GM12891 (cell line): ENCODE measurements at regions not wholly inside any gene's neighbourhood (a gene's known extent, or its start where the extent isn't known, plus 50 kb on each side); places are given as distances from the start of the nearest gene placed in this dataset.

Experiments used
- DNase-seq: peaks from one replicate; pipeline ENCODE4 v3.0.0; 2011; ENCODE audit warnings: low spot score; ENCODE audit not compliant: insufficient read length
- FAIRE-seq: peaks from 2 replicates; lab custom pipeline; 2011; peaks lifted over from hg19 to GRCh38; lab: Jason Lieb, UNC
- PAX5 ChIP-seq: IDR thresholded peaks from 2 replicates; pipeline ENCODE4 v1.6.1; 2011; ENCODE audit warnings: low read length, moderate library complexity, mild to moderate bottlenecking; ENCODE audit not compliant: insufficient read depth, severe bottlenecking
- POLR2A ChIP-seq: IDR thresholded peaks from 2 replicates; pipeline ENCODE4 v1.6.1; 2011; ENCODE audit warnings: low read depth, low read length, control low read depth
- POLR2AphosphoS5 ChIP-seq: IDR thresholded peaks from 2 replicates; pipeline ENCODE4 v1.6.1; 2011; ENCODE audit warnings: low read depth, low read length, control low read depth
- POU2F2 ChIP-seq: IDR thresholded peaks from 2 replicates; pipeline ENCODE4 v1.6.1; 2011; ENCODE audit warnings: low read depth, mild to moderate bottlenecking, control low read depth, low read length, moderate library complexity
- SPI1 ChIP-seq: IDR thresholded peaks from 2 replicates; pipeline ENCODE4 v1.6.1; 2011; ENCODE audit warnings: low read depth, low read length, control low read depth
- TAF1 ChIP-seq: IDR thresholded peaks from 2 replicates; pipeline ENCODE4 v1.6.1; 2011; ENCODE audit warnings: low read depth, low read length, control low read depth

GRCh38 chr17:72244956-72245355, 124.1 kb downstream of the SOX9 start:
- FAIRE-seq: no peak
- TF ChIP-seq POU2F2: no peak
- no peak for TF ChIP-seq PAX5
- no peak for TF ChIP-seq POLR2AphosphoS5
- TF ChIP-seq POLR2A: no peak
- TF ChIP-seq TAF1: no peak
- no peak for TF ChIP-seq SPI1
- no peak for DNase-seq

- DNase-seq: no peak
- TF ChIP-seq SPI1: no peak
- TF ChIP-seq POLR2A: no peak
- TF ChIP-seq TAF1: no peak
- TF ChIP-seq POLR2AphosphoS5: no peak
- TF ChIP-seq PAX5: no peak
- no peak for TF ChIP-seq POU2F2
- FAIRE-seq: no peak
Observed at GRCh38 chr17:72249441-72249840, 128.6 kb downstream of the SOX9 start.

GRCh38 chr17:72250206-72250605, 129.4 kb downstream of the SOX9 start:
- TF ChIP-seq POU2F2 (no peak), POLR2AphosphoS5 (no peak), POLR2A (no peak), PAX5 (no peak), SPI1 (no peak), TAF1 (no peak)
- DNase-seq: no peak
- FAIRE-seq: no peak

GRCh38 chr17:72253597-72253996, 132.8 kb downstream of the SOX9 start:
- no peak for DNase-seq
- TF ChIP-seq POLR2AphosphoS5 (no peak), TAF1 (no peak), PAX5 (no peak), SPI1 (no peak), POU2F2 (no peak), POLR2A (no peak)
- no peak for FAIRE-seq

- no peak for FAIRE-seq
- DNase-seq: no peak
- TF ChIP-seq SPI1 (no peak), POLR2AphosphoS5 (no peak), POU2F2 (no peak), PAX5 (no peak), POLR2A (no peak), TAF1 (no peak)
Observed at GRCh38 chr17:72254808-72255449, 134.1 kb downstream of the SOX9 start.

- no peak for FAIRE-seq
- DNase-seq: no peak
Observed at GRCh38 chr17:72255481-72255880, 134.7 kb downstream of the SOX9 start.

GRCh38 chr17:72258711-72259110, 137.9 kb downstream of the SOX9 start:
- TF ChIP-seq POU2F2 (no peak), SPI1 (no peak), PAX5 (no peak), POLR2AphosphoS5 (no peak), TAF1 (no peak), POLR2A (no peak)
- DNase-seq (no peak), FAIRE-seq (no peak)

More at GRCh38 chr17:72255481-72255880, 134.7 kb downstream of the SOX9 start:
- TF ChIP-seq TAF1: no peak
- no peak for TF ChIP-seq PAX5
- no peak for TF ChIP-seq POU2F2
- TF ChIP-seq SPI1: no peak
- no peak for TF ChIP-seq POLR2AphosphoS5
- no peak for TF ChIP-seq POLR2A

- FAIRE-seq: no peak
- no peak for DNase-seq
- no peak for TF ChIP-seq SPI1
- TF ChIP-seq TAF1: no peak
- TF ChIP-seq PAX5: no peak
- no peak for TF ChIP-seq POLR2AphosphoS5
- TF ChIP-seq POU2F2: no peak
Observed at GRCh38 chr17:72259922-72260321, 139.1 kb downstream of the SOX9 start.

- FAIRE-seq: no peak
- no peak for DNase-seq
- TF ChIP-seq PAX5: no peak
- TF ChIP-seq POU2F2: no peak
- TF ChIP-seq SPI1: no peak
- TF ChIP-seq POLR2A: no peak
- no peak for TF ChIP-seq POLR2AphosphoS5
- TF ChIP-seq TAF1: no peak
Observed at GRCh38 chr17:72262766-72263165, 141.9 kb downstream of the SOX9 start.

GRCh38 chr17:72264682-72265405, 144.0 kb downstream of the SOX9 start:
- no peak for FAIRE-seq
- TF ChIP-seq POLR2A (no peak), POU2F2 (no peak), POLR2AphosphoS5 (no peak), SPI1 (no peak), TAF1 (no peak), PAX5 (no peak)
- DNase-seq: no peak
